Hepatocyte (in vitro differentiated cells): ENCODE measurements at regions not wholly inside any gene's neighbourhood (a gene's known extent, or its start where the extent isn't known, plus 50 kb on each side); places are given as distances from the start of the nearest gene placed in this dataset.

Source experiments
- CTCF ChIP-seq: fragments of 200-600 bp; sonication (generic); IDR thresholded peaks from 2 replicates; pipeline ENCODE4 v1.5.1; 2016; ENCODE audit warnings: antibody characterized with exemption, mild to moderate bottlenecking; ENCODE audit not compliant: poor library complexity
- EZH2 ChIP-seq: fragments of 200-600 bp; sonication (generic); IDR thresholded peaks from 2 replicates; pipeline ENCODE4 v1.6.1; 2016; ENCODE audit warnings: antibody characterized with exemption, mild to moderate bottlenecking, borderline replicate concordance
- EZH2phosphoT487 ChIP-seq: fragments of 200-600 bp; sonication (generic); IDR thresholded peaks from one replicate; pipeline ENCODE4 v1.6.1; 2018; ENCODE audit warnings: antibody characterized with exemption, mild to moderate bottlenecking, low read depth, moderate library complexity; ENCODE audit not compliant: unreplicated experiment, severe bottlenecking

GRCh38 chr5:29805804-29806203, 1387.7 kb upstream of the CDH6 start:
- TF ChIP-seq CTCF (no peak), EZH2 (no peak), EZH2phosphoT487 (no peak)
